Breast epithelium (tissue), 4 donors: ENCODE measurements at regions not wholly inside any gene's neighbourhood (a gene's known extent, or its start where the extent isn't known, plus 50 kb on each side); places are given as distances from the start of the nearest gene placed in this dataset.
A peak's percentile ranks its signal among the peaks of the same experiment; 100 is the strongest.

Experiments
- DNase-seq, 2 donors: peaks; one replicate each; pipeline ENCODE4 v3.0.0-alpha.2; 2019; ENCODE audit warnings: low spot score in 2 of 2
- H3K27ac ChIP-seq, 2 donors: fragments of 200-600 bp; sonication (generic) in 1 of 2; one replicate each; pipeline ENCODE4 v1.5.1; 2016 to 2019; ENCODE audit warnings: mild to moderate bottlenecking in 1 of 2
- H3K27me3 ChIP-seq, 2 donors: fragments of 200-600 bp; sonication (generic) in 1 of 2; one replicate each; pipeline versions ENCODE4 v1.5.1 to v1.6.0; 2017 to 2019; ENCODE audit warnings: control low read depth in 1 of 2, mild to moderate bottlenecking in 1 of 2
- H3K36me3 ChIP-seq: fragments of 200-600 bp; one replicate; pipeline ENCODE4 v1.5.1; 2019
- H3K4me1 ChIP-seq, 2 donors: fragments of 200-600 bp; sonication (generic); one replicate each; pipeline ENCODE4 v1.5.1; 2016 to 2019; ENCODE audit warnings: control low read depth in 1 of 2
- H3K4me3 ChIP-seq, 3 donors: fragments of 200-600 bp; sonication (generic); 1 replicate in 2 of 3; 2 replicates in 1 of 3; pipeline ENCODE4 v1.5.1; 2016 to 2019; ENCODE audit warnings: mild to moderate bottlenecking in 3 of 3, moderate library complexity in 2 of 3
- H3K9me3 ChIP-seq, 2 donors: fragments of 200-600 bp; sonication (generic) in 1 of 2; one replicate each; pipeline ENCODE4 v1.5.1; 2016 to 2019; ENCODE audit warnings: control low read depth in 1 of 2
- CTCF ChIP-seq, 3 donors: fragments of 450-650 bp; IDR thresholded peaks; one replicate each; pipeline ENCODE4 v1.5.1; 2016 to 2017; ENCODE audit warnings: antibody characterized with exemption in 3 of 3, mild to moderate bottlenecking in 3 of 3, moderate library complexity in 3 of 3
- POLR2A ChIP-seq: fragments of 450-650 bp; IDR thresholded peaks from one replicate; pipeline ENCODE4 v1.6.1; 2016; ENCODE audit warnings: antibody characterized with exemption, mild to moderate bottlenecking, moderate library complexity
- POLR2AphosphoS5 ChIP-seq, 3 donors: sonication (generic); formaldehyde crosslinking; IDR thresholded peaks; one replicate each; pipeline ENCODE4 v1.6.1; 2017; ENCODE audit warnings: antibody characterized with exemption in 3 of 3
- intact Hi-C: fragments of 100-400 bp; cut with DNase I; formaldehyde crosslinking; loops from one replicate; pipeline ENCODE4 v1.15.1; 2023; ENCODE audit warnings: low total_unique reads

DNA sequence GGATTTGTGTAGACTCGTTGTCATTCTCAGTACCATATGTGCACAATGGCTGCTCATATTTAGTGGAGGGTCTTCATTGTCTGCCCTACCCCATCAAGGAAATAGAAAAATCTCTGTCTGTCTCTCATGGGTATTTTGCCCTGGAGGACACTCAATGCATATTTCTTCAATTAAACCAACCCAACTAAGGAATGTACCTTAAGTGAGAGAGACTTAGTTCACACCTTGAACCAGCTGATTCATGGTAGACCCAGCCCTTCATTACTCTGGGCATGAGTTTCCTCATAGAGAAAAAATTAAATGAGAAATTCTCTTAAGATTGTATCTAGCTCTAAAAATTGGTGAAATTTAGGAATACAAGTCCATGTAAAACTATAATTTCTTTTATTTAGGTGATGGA is 107.1 kb upstream of the PLEKHG7 start:
- intact Hi-C loops, result no loop called here
- H3K9me3 ChIP-seq, result peaks cover 10 to 15% of the 10 kb centered on the region in 2 donors
- no peak overlapping the region for H3K27ac ChIP-seq

DNA sequence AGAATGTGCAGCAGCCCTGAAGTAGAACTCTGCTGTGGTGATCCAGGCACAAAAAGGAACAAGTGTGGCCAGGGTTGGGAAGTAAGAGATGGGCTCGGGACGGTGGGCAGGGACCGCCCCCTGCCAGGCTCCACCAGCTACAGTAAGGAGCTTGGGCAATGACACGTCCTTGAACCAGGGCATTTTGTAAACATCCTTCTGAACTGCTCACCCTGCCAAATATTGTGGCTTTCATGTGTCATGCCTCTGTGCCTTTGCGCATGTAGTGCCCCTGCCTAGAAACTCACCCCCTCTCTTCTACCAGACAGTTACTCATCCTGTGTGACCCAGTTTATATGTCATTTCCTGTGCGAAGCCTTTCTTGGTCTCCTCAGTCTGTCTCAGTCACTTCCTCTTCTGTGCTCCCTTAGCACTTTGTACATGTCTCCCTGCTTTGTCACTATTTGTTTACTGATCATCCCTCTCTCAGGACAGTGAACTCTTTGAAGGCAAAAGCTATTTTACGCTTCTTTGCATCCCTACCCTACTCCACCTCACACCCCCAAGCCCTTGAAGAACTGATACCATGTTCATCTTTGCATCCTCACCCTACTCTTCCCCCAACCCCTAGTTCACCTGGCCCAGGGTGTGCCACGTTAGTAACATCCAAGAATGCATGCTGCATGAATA is 108.9 kb upstream of the PLEKHG7 start:
- Histone ChIP-seq H3K27ac (peak overlapping the region; percentile 14 to 27), H3K4me3 (no peak overlapping the region), H3K9me3 (no peaks in the 10 kb centered on the region), H3K36me3 (no peaks in the 10 kb centered on the region), H3K4me1 (no peaks in the 10 kb centered on the region), H3K27me3 (no peaks in the 10 kb centered on the region)
- peak in 1 of 2 donors; percentile 35 for DNase-seq
- TF ChIP-seq POLR2AphosphoS5 (IDR thresholded peaks at IDR 0.05) (no peak), POLR2A (no peak), CTCF (IDR thresholded peaks at IDR 0.05) (no peak)
- intact Hi-C loops, result no loop called here

More for the DNA sequence above, 107.1 kb upstream of the PLEKHG7 start:
- DNase-seq, result no peak
- TF ChIP-seq CTCF (IDR thresholded peaks at IDR 0.05) (no peak), POLR2A (no peak), POLR2AphosphoS5 (IDR thresholded peaks at IDR 0.05) (no peak)
- no peaks in the 10 kb centered on the region for H3K27me3 ChIP-seq
- no peak overlapping the region for H3K4me3 ChIP-seq
- H3K4me1 ChIP-seq, result no peaks in the 10 kb centered on the region
- H3K36me3 ChIP-seq, result no peaks in the 10 kb centered on the region

DNA sequence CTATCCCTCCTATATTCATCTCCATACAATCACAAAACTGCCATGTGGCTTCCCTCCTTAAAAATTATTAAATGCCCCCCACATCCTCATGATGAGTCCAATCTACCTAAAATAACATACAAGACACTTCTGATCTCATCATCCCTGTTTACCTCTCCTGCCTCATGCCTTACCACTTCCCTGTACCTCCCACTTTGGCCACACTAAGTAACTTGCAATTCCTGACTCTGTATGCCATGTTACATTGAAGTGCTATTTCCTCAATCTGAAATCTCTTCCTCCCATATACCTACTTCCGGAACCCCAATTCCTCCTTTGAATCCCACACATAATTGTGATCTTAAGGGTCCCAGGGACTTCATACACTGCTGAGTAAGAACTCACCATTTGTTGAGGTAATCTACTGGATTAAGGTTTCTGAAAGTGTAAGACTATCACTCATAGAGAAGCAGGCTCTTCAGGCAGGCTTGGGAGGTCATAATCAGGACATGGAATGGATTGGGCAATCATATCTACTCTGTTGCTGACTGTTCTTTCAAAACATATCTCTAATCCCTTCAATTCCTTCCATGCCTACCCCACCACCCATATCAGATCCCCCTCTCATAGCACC is 117.6 kb upstream of the PLEKHG7 start:
- Histone ChIP-seq H3K4me3 (no peak overlapping the region), H3K4me1 (no peaks in the 10 kb centered on the region), H3K27me3 (no peaks in the 10 kb centered on the region), H3K36me3 (no peaks in the 10 kb centered on the region), H3K9me3 (peaks cover 0 to 8% of the 10 kb centered on the region in 2 donors), H3K27ac (no peak overlapping the region)
- no peak for DNase-seq
- TF ChIP-seq POLR2AphosphoS5 (IDR thresholded peaks at IDR 0.05), result no peak
- TF ChIP-seq CTCF (IDR thresholded peaks at IDR 0.05), result no peak
- TF ChIP-seq POLR2A, result no peak
- intact Hi-C loops, result no loop called here

- TF ChIP-seq POLR2A (no peak), POLR2AphosphoS5 (IDR thresholded peaks at IDR 0.05) (no peak), CTCF (IDR thresholded peaks at IDR 0.05) (no peak)
- H3K36me3 ChIP-seq, result no peaks in the 10 kb centered on the region
- no peak overlapping the region for H3K27ac ChIP-seq
- H3K9me3 ChIP-seq, result peaks cover 0 to 8% of the 10 kb centered on the region in 2 donors
- DNase-seq, result no peak
- no peak overlapping the region for H3K4me3 ChIP-seq
- H3K4me1 ChIP-seq, result no peaks in the 10 kb centered on the region
- no peaks in the 10 kb centered on the region for H3K27me3 ChIP-seq
- intact Hi-C loops, result no loop called here
Measured at GRCh38 chr12:92583910-92584309, 118.9 kb upstream of the PLEKHG7 start.

- DNase-seq, result no peak
- no peaks in the 10 kb centered on the region for H3K27me3 ChIP-seq
- intact Hi-C loops, result no loop called here
- H3K4me3 ChIP-seq, result no peak overlapping the region
- H3K27ac ChIP-seq, result no peak overlapping the region
- H3K9me3 ChIP-seq, result peaks cover 0 to 8% of the 10 kb centered on the region in 2 donors
- TF ChIP-seq POLR2A (no peak), CTCF (IDR thresholded peaks at IDR 0.05) (no peak), POLR2AphosphoS5 (IDR thresholded peaks at IDR 0.05) (no peak)
- no peaks in the 10 kb centered on the region for H3K4me1 ChIP-seq
- no peaks in the 10 kb centered on the region for H3K36me3 ChIP-seq
Measured at GRCh38 chr12:92582893-92583292, 119.9 kb upstream of the PLEKHG7 start.
